Hematopoietic multipotent progenitor cell (in vitro differentiated cells): ENCODE measurements at regions not wholly inside any gene's neighbourhood (a gene's known extent, or its start where the extent isn't known, plus 50 kb on each side); places are given as distances from the start of the nearest gene placed in this dataset.
"Not testable (repeated sequence)": the region's sequence is repeated elsewhere in the genome, so short reads cannot be mapped to it uniquely, and the experiment has no call there.

Source experiments
- DNase-seq, 3 donors: peaks; one replicate each; pipeline ENCODE4 v3.0.0-alpha.2; 2011 to 2015; ENCODE audit warnings: low read depth in 2 of 3, low spot score in 2 of 3

DNA sequence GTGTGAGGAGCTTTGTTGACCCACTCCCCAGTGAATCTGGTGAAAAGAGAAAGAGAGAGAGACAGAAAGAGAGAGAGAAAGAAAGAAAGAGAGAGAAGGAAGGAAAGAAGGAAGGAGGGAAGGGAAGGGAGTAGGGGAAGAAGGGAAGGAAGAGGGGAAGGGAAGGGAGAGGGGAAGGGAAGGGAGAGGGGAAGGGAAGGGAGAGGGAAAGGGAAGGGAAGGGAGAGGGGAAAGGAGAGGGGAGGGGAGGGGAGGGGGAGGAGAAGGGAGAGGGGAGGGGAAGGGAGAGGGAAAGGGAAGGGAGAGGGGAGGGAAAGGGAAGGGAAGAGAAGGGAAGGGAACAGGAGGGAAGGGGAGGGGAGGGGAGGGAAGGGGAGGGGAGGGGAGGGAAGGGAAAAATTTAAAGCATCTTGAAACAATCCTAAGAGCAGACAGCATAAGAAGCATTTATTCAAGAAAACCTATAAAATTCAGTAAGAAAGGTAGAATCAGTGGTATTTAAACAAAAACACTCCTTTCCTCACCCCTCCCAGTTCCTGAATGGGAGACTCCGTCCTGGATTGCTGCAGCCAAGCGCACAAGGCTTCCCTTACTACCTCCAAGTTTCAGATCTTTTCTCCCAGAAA is 846.2 kb upstream of the POM121L12 start:
- no peak for DNase-seq

- DNase-seq = no peak
Observed at GRCh38 chr7:52184006-52184703, 851.3 kb upstream of the POM121L12 start.

DNA sequence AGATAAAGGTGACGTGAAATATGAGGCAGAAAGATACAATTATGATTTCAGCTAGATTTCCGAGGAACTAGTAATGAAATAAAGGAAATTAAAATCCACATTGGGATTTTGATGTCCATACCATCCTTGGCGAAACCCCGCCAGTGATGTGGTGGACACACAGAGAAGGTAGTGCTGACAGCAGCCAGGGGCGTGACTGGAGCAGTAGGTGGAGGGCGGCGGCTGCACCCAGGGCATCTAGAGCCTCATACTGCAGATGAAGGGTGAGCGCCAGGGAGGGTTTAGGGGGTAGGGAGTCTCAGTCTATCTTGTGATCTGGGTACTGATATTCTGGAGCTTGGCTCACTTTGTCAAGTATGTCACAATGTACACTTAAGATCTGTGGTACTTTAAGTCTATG is 855.5 kb upstream of the POM121L12 start:
- no peak for DNase-seq

- DNase-seq = no peak
Observed at GRCh38 chr7:52168085-52168484, 851.5 kb upstream of the COBL start.

- no peak for DNase-seq
Observed at GRCh38 chr7:52163311-52163710, 846.7 kb upstream of the COBL start.

- no peak for DNase-seq
Observed at GRCh38 chr7:52161483-52161882, 844.9 kb upstream of the COBL start.

- DNase-seq = not testable (repeated sequence)
Observed at GRCh38 chr7:52159421-52159820, 842.8 kb upstream of the COBL start.

GRCh38 chr7:52154382-52154781 is 837.8 kb upstream of the COBL start:
- DNase-seq = no peak

GRCh38 chr7:52151559-52151958 is 835.0 kb upstream of the COBL start:
- no peak for DNase-seq

DNA sequence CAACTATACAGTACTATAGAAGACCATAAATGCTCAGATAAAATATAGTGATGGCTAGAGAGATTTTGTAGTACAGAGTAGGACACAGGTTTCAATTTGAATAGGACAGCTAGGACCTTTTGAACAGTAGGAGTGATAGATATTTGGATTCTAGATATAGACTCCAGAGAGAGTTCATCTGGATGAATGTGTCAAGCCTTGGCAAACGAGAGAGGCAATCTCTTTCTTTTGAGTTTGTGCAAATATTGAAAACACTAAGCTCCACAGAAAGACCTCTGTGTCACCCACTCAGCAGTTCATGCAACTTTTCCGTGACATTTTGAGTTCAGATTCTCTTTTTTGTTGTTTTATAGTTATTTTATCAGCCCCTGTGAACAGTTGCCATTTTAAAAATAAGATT is 834.3 kb upstream of the COBL start:
- DNase-seq = no peak

- DNase-seq = no peak
Observed at GRCh38 chr7:52146871-52147634, 830.4 kb upstream of the COBL start.

- no peak for DNase-seq
Observed at GRCh38 chr7:52143219-52143618, 826.6 kb upstream of the COBL start.

DNA sequence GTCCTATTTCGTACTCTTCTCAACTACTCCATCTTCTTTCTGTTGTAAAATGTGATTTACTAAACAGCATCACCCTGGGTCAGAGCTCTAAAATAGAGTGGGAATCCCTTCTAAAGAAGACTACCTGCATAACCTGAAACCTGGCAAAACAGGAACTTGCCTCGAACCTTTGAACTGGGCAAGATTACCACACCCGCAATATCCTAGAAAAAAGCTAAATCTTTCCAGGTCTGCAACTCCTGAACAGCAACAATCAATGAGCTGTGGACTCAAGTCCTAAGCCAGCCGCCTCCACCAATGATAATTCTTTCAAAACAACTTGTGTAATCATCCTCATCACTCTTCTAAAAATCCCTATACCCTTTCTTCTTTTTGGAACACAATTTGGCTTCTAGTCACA is 824.2 kb upstream of the COBL start:
- DNase-seq = no peak

- no peak for DNase-seq
Observed at GRCh38 chr7:52135403-52135802, 818.8 kb upstream of the COBL start.

GRCh38 chr7:52129278-52129677 is 812.7 kb upstream of the COBL start:
- DNase-seq = no peak

DNA sequence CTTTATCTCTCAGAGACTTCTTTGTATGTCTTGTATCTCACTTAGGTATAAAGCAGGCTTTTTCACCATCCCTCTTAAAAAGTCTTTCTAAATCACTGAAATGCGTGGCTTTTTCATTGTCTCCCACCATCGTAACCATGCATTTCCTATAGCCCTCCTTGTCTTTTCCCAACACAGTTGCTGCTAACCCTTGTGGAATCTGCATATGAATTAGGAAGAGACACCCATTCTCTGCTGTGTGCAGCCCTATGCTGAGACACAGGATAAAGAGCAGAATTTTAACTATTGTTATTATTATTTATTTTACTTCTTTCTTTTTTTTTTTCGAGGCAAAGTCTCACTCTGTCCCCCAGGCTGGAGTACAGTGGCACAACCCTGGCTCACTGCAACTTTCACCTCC is 804.3 kb upstream of the COBL start:
- no peak for DNase-seq

GRCh38 chr7:52119537-52119936 is 802.9 kb upstream of the COBL start:
- no peak for DNase-seq

- no peak for DNase-seq
Observed at GRCh38 chr7:52114509-52114908, 797.9 kb upstream of the COBL start.

GRCh38 chr7:52114056-52114455 is 797.4 kb upstream of the COBL start:
- no peak for DNase-seq

DNA sequence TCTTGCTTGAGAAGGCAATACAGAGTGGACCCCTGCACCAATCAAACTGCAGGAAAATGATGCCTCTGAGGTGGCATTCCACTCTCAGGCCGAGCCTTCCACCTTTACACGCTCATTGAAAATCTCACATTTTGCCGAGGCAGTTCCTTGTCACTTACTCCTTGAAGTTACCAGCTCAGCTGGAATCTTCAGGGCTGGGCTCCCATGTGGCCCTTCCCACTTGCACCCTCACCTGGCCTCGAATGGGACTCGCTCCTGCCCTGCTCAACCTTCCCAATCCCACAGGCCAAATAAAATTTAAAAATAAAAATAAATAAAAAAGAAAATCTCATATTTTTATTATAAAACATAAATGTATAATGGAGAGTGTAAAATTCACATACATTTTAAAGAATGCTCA is 790.7 kb upstream of the COBL start:
- no peak for DNase-seq

GRCh38 chr7:52095861-52096260 is 779.3 kb upstream of the COBL start:
- no peak for DNase-seq

- DNase-seq = no peak
Observed at GRCh38 chr7:52091996-52092395, 775.4 kb upstream of the COBL start.
